ENCODE measurements at regions not wholly inside any gene's neighbourhood (a gene's known extent, or its start where the extent isn't known, plus 50 kb on each side); places are given as distances from the start of the nearest gene placed in this dataset.

- H3K4me3 ChIP-seq (ENCODE audit: low read depth, poor library complexity, severe bottlenecking) = no peak overlapping the region
- DNase-seq (ENCODE audit: low spot score in 2 of 2) = no peak
- TF ChIP-seq CTCF (IDR thresholded peaks at IDR 0.05) = no peak
- no peak for TF ChIP-seq POLR2A (IDR thresholded peaks at IDR 0.05)
- WGBS, 2 donors = 63 to 70% methylated on average over 4 of the region's 4 CpGs
- intact Hi-C loops (cut with DNase I; ENCODE audit: low total_unique reads) = no loop called here
Measured at GRCh38 chr5:2992806-2993205, 241.3 kb upstream of the IRX2 start.

- no peak overlapping the region for H3K4me3 ChIP-seq (ENCODE audit: low read depth, poor library complexity, severe bottlenecking)
- TF ChIP-seq CTCF (IDR thresholded peaks at IDR 0.05) (no peak), POLR2A (IDR thresholded peaks at IDR 0.05) (no peak)
- intact Hi-C loops (cut with DNase I; ENCODE audit: low total_unique reads) = no loop called here
- no peak for DNase-seq (ENCODE audit: low spot score in 2 of 2)
- 45 to 67% methylated on average over 10 of the region's 10 CpGs for WGBS, 2 donors
Measured at GRCh38 chr5:2991884-2992283, 240.4 kb upstream of the IRX2 start.

- TF ChIP-seq POLR2A (IDR thresholded peaks at IDR 0.05) (no peak), CTCF (IDR thresholded peaks at IDR 0.05) (no peak)
- peak in 1 of 2 donors; percentile 29 for DNase-seq (ENCODE audit: low spot score in 2 of 2)
- no peak overlapping the region for H3K4me3 ChIP-seq (ENCODE audit: low read depth, poor library complexity, severe bottlenecking)
- 31 to 32% methylated on average over 8 of the region's 8 CpGs for WGBS, 2 donors
- intact Hi-C loops (cut with DNase I; ENCODE audit: low total_unique reads) = no loop called here
Measured at GRCh38 chr5:2989517-2989916, 238.0 kb upstream of the IRX2 start.

- intact Hi-C loops (cut with DNase I; ENCODE audit: low total_unique reads) = no loop called here
- TF ChIP-seq CTCF (IDR thresholded peaks at IDR 0.05) = no peak
- no peak for TF ChIP-seq POLR2A (IDR thresholded peaks at IDR 0.05)
- WGBS, 2 donors = 89 to 90% methylated on average over 5 of the region's 5 CpGs
- DNase-seq (ENCODE audit: low spot score in 2 of 2) = no peak
- H3K4me3 ChIP-seq (ENCODE audit: low read depth, poor library complexity, severe bottlenecking) = no peak overlapping the region
Measured at GRCh38 chr5:2986301-2986700, 234.8 kb upstream of the IRX2 start.

- intact Hi-C loops (cut with DNase I; ENCODE audit: low total_unique reads) = no loop called here
- no peak overlapping the region for H3K4me3 ChIP-seq (ENCODE audit: low read depth, poor library complexity, severe bottlenecking)
- no peak for DNase-seq (ENCODE audit: low spot score in 2 of 2)
- WGBS, 2 donors = 70 to 79% methylated on average over 3 of the region's 3 CpGs
- no peak for TF ChIP-seq POLR2A (IDR thresholded peaks at IDR 0.05)
- no peak for TF ChIP-seq CTCF (IDR thresholded peaks at IDR 0.05)
Measured at GRCh38 chr5:2985718-2986117, 234.2 kb upstream of the IRX2 start.

- no peak for DNase-seq (ENCODE audit: low spot score in 2 of 2)
- intact Hi-C loops (cut with DNase I; ENCODE audit: low total_unique reads) = no loop called here
- H3K4me3 ChIP-seq (ENCODE audit: low read depth, poor library complexity, severe bottlenecking) = no peak overlapping the region
- 67 to 71% methylated on average over 13 of the region's 13 CpGs for WGBS, 2 donors
- TF ChIP-seq POLR2A (IDR thresholded peaks at IDR 0.05) (no peak), CTCF (IDR thresholded peaks at IDR 0.05) (no peak)
Measured at GRCh38 chr5:2983583-2984300, 232.3 kb upstream of the IRX2 start.

Measured in lower leg skin (tissue), 4 donors.